ENCODE measurements at regions not wholly inside any gene's neighbourhood (a gene's known extent, or its start where the extent isn't known, plus 50 kb on each side); places are given as distances from the start of the nearest gene placed in this dataset.

- no peak for TF ChIP-seq EZH2 (IDR thresholded peaks at IDR 0.05; ENCODE audit: borderline replicate concordance, insufficient read depth, low read length, poor library complexity, severe bottlenecking)
- TF ChIP-seq CTCF (IDR thresholded peaks at IDR 0.05; ENCODE audit: poor library complexity, severe bottlenecking), result no peak
- TF ChIP-seq POLR2AphosphoS5 (IDR thresholded peaks at IDR 0.05), result no peak
- TF ChIP-seq TAF1 (IDR thresholded peaks at IDR 0.05; ENCODE audit: low read depth), result no peak
- TF ChIP-seq EP300 (conservative IDR thresholded peaks at IDR 0.05; ENCODE audit: poor library complexity, severe bottlenecking), result no peak
- TF ChIP-seq MXI1 (conservative IDR thresholded peaks at IDR 0.05; ENCODE audit: poor library complexity, severe bottlenecking), result no peak
Measured at GRCh38 chr12:127640181-127640886, 626.6 kb upstream of the TMEM132C start.
